ENCODE measurements at regions not wholly inside any gene's neighbourhood (a gene's known extent, or its start where the extent isn't known, plus 50 kb on each side); places are given as distances from the start of the nearest gene placed in this dataset.
"Not testable (repeated sequence)": the region's sequence is repeated elsewhere in the genome, so short reads cannot be mapped to it uniquely, and the experiment has no call there.

GRCh38 chr3:134106580-134106979 lies 76.9 kb upstream of the SLCO2A1 start:
- no peak overlapping the region for H3K27ac ChIP-seq (ENCODE audit: low read depth, low read length)
- H3K27me3 ChIP-seq (ENCODE audit: control insufficient read depth in 5 of 5, insufficient read depth in 4 of 5, low read length in 5 of 5), result no peaks in the 10 kb centered on the region
- H3K9me3 ChIP-seq (ENCODE audit: control insufficient read depth in 5 of 5, low read length in 5 of 5), result peaks cover 0 to 5% (median 0%) of the 10 kb centered on the region in 5 donors
- H3K36me3 ChIP-seq (ENCODE audit: control insufficient read depth in 5 of 5, insufficient read depth in 5 of 5, low read length in 5 of 5), result no peaks in the 10 kb centered on the region
- no peak overlapping the region for H3K4me3 ChIP-seq (ENCODE audit: low read depth in 1 of 5, low read length in 5 of 5)
- H3K9ac ChIP-seq (ENCODE audit: low read length in 5 of 5), result no peak overlapping the region
- H3K4me1 ChIP-seq (ENCODE audit: control insufficient read depth in 5 of 5, insufficient read depth in 5 of 5, low read length in 5 of 5), result no peaks in the 10 kb centered on the region

- Histone ChIP-seq H3K27ac (ENCODE audit: low read depth, low read length) (no peak overlapping the region), H3K4me3 (ENCODE audit: low read depth in 1 of 5, low read length in 5 of 5) (no peak overlapping the region), H3K4me1 (ENCODE audit: control insufficient read depth in 5 of 5, insufficient read depth in 5 of 5, low read length in 5 of 5) (no peaks in the 10 kb centered on the region), H3K27me3 (ENCODE audit: control insufficient read depth in 5 of 5, insufficient read depth in 4 of 5, low read length in 5 of 5) (no peaks in the 10 kb centered on the region), H3K9ac (ENCODE audit: low read length in 5 of 5) (no peak overlapping the region), H3K36me3 (ENCODE audit: control insufficient read depth in 5 of 5, insufficient read depth in 5 of 5, low read length in 5 of 5) (no peaks in the 10 kb centered on the region), H3K9me3 (ENCODE audit: control insufficient read depth in 5 of 5, low read length in 5 of 5) (peaks cover 0 to 5% (median 0%) of the 10 kb centered on the region in 5 donors)
These were observed 76.3 kb upstream of the SLCO2A1 start for GRCh38 chr3:134105876-134106556.

GRCh38 chr3:134104031-134104430 lies 74.3 kb upstream of the SLCO2A1 start:
- Histone ChIP-seq H3K9me3 (ENCODE audit: control insufficient read depth in 5 of 5, low read length in 5 of 5) (peaks cover 0 to 2% (median 0%) of the 10 kb centered on the region in 5 donors), H3K36me3 (ENCODE audit: control insufficient read depth in 5 of 5, insufficient read depth in 5 of 5, low read length in 5 of 5) (no peaks in the 10 kb centered on the region), H3K27me3 (ENCODE audit: control insufficient read depth in 5 of 5, insufficient read depth in 4 of 5, low read length in 5 of 5) (no peaks in the 10 kb centered on the region), H3K9ac (ENCODE audit: low read length in 5 of 5) (no peak overlapping the region), H3K4me1 (ENCODE audit: control insufficient read depth in 5 of 5, insufficient read depth in 5 of 5, low read length in 5 of 5) (no peaks in the 10 kb centered on the region), H3K4me3 (ENCODE audit: low read depth in 1 of 5, low read length in 5 of 5) (no peak overlapping the region), H3K27ac (ENCODE audit: low read depth, low read length) (no peak overlapping the region)

GRCh38 chr3:134103470-134103869 lies 73.7 kb upstream of the SLCO2A1 start:
- Histone ChIP-seq H3K9me3 (ENCODE audit: control insufficient read depth in 5 of 5, low read length in 5 of 5) (peaks cover 0 to 2% (median 0%) of the 10 kb centered on the region in 5 donors), H3K36me3 (ENCODE audit: control insufficient read depth in 5 of 5, insufficient read depth in 5 of 5, low read length in 5 of 5) (no peaks in the 10 kb centered on the region), H3K9ac (ENCODE audit: low read length in 5 of 5) (no peak overlapping the region), H3K27ac (ENCODE audit: low read depth, low read length) (no peak overlapping the region), H3K4me3 (ENCODE audit: low read depth in 1 of 5, low read length in 5 of 5) (no peak overlapping the region), H3K4me1 (ENCODE audit: control insufficient read depth in 5 of 5, insufficient read depth in 5 of 5, low read length in 5 of 5) (no peaks in the 10 kb centered on the region), H3K27me3 (ENCODE audit: control insufficient read depth in 5 of 5, insufficient read depth in 4 of 5, low read length in 5 of 5) (no peaks in the 10 kb centered on the region)

GRCh38 chr3:134102976-134103375 lies 73.3 kb upstream of the SLCO2A1 start:
- H3K4me3 ChIP-seq (ENCODE audit: low read depth in 1 of 5, low read length in 5 of 5), result no peak overlapping the region
- no peaks in the 10 kb centered on the region for H3K36me3 ChIP-seq (ENCODE audit: control insufficient read depth in 5 of 5, insufficient read depth in 5 of 5, low read length in 5 of 5)
- peaks cover 0 to 2% (median 0%) of the 10 kb centered on the region in 5 donors for H3K9me3 ChIP-seq (ENCODE audit: control insufficient read depth in 5 of 5, low read length in 5 of 5)
- no peak overlapping the region for H3K27ac ChIP-seq (ENCODE audit: low read depth, low read length)
- no peaks in the 10 kb centered on the region for H3K4me1 ChIP-seq (ENCODE audit: control insufficient read depth in 5 of 5, insufficient read depth in 5 of 5, low read length in 5 of 5)
- H3K27me3 ChIP-seq (ENCODE audit: control insufficient read depth in 5 of 5, insufficient read depth in 4 of 5, low read length in 5 of 5), result no peaks in the 10 kb centered on the region
- H3K9ac ChIP-seq (ENCODE audit: low read length in 5 of 5), result no peak overlapping the region

GRCh38 chr3:134096214-134096613 lies 66.5 kb upstream of the SLCO2A1 start:
- H3K9ac ChIP-seq (ENCODE audit: low read length in 5 of 5); H3K27me3 ChIP-seq (ENCODE audit: control insufficient read depth in 5 of 5, insufficient read depth in 4 of 5, low read length in 5 of 5); H3K4me1 ChIP-seq (ENCODE audit: control insufficient read depth in 5 of 5, insufficient read depth in 5 of 5, low read length in 5 of 5); H3K36me3 ChIP-seq (ENCODE audit: control insufficient read depth in 5 of 5, insufficient read depth in 5 of 5, low read length in 5 of 5); H3K4me3 ChIP-seq (ENCODE audit: low read depth in 1 of 5, low read length in 5 of 5); H3K9me3 ChIP-seq (ENCODE audit: control insufficient read depth in 5 of 5, low read length in 5 of 5); H3K27ac ChIP-seq (ENCODE audit: low read depth, low read length): not testable (repeated sequence)

- Histone ChIP-seq H3K4me1 (ENCODE audit: control insufficient read depth in 5 of 5, insufficient read depth in 5 of 5, low read length in 5 of 5) (no peaks in the 10 kb centered on the region), H3K27ac (ENCODE audit: low read depth, low read length) (no peak overlapping the region), H3K36me3 (ENCODE audit: control insufficient read depth in 5 of 5, insufficient read depth in 5 of 5, low read length in 5 of 5) (no peaks in the 10 kb centered on the region), H3K27me3 (ENCODE audit: control insufficient read depth in 5 of 5, insufficient read depth in 4 of 5, low read length in 5 of 5) (no peaks in the 10 kb centered on the region), H3K9me3 (ENCODE audit: control insufficient read depth in 5 of 5, low read length in 5 of 5) (no peaks in the 10 kb centered on the region), H3K9ac (ENCODE audit: low read length in 5 of 5) (no peak overlapping the region), H3K4me3 (ENCODE audit: low read depth in 1 of 5, low read length in 5 of 5) (no peak overlapping the region)
These were observed 65.3 kb upstream of the SLCO2A1 start for GRCh38 chr3:134095005-134095404.

- Histone ChIP-seq H3K27me3 (ENCODE audit: control insufficient read depth in 5 of 5, insufficient read depth in 4 of 5, low read length in 5 of 5) (no peaks in the 10 kb centered on the region), H3K27ac (ENCODE audit: low read depth, low read length) (no peak overlapping the region), H3K9ac (ENCODE audit: low read length in 5 of 5) (no peak overlapping the region), H3K4me1 (ENCODE audit: control insufficient read depth in 5 of 5, insufficient read depth in 5 of 5, low read length in 5 of 5) (no peaks in the 10 kb centered on the region), H3K4me3 (ENCODE audit: low read depth in 1 of 5, low read length in 5 of 5) (no peak overlapping the region), H3K9me3 (ENCODE audit: control insufficient read depth in 5 of 5, low read length in 5 of 5) (no peaks in the 10 kb centered on the region), H3K36me3 (ENCODE audit: control insufficient read depth in 5 of 5, insufficient read depth in 5 of 5, low read length in 5 of 5) (no peaks in the 10 kb centered on the region)
These were observed 64.8 kb upstream of the SLCO2A1 start for GRCh38 chr3:134094491-134094890.

- no peaks in the 10 kb centered on the region for H3K36me3 ChIP-seq (ENCODE audit: control insufficient read depth in 5 of 5, insufficient read depth in 5 of 5, low read length in 5 of 5)
These were observed 64.2 kb upstream of the SLCO2A1 start for GRCh38 chr3:134093956-134094355.

GRCh38 chr3:134092208-134092701 lies 62.5 kb upstream of the SLCO2A1 start:
- H3K27me3 ChIP-seq (ENCODE audit: control insufficient read depth in 5 of 5, insufficient read depth in 4 of 5, low read length in 5 of 5), result no peaks in the 10 kb centered on the region
- H3K9me3 ChIP-seq (ENCODE audit: control insufficient read depth in 5 of 5, low read length in 5 of 5), result peaks cover 0 to 5% (median 0%) of the 10 kb centered on the region in 5 donors
- no peak overlapping the region for H3K27ac ChIP-seq (ENCODE audit: low read depth, low read length)
- H3K9ac ChIP-seq (ENCODE audit: low read length in 5 of 5), result no peak overlapping the region
- H3K36me3 ChIP-seq (ENCODE audit: control insufficient read depth in 5 of 5, insufficient read depth in 5 of 5, low read length in 5 of 5), result no peaks in the 10 kb centered on the region
- H3K4me1 ChIP-seq (ENCODE audit: control insufficient read depth in 5 of 5, insufficient read depth in 5 of 5, low read length in 5 of 5), result no peaks in the 10 kb centered on the region
- no peak overlapping the region for H3K4me3 ChIP-seq (ENCODE audit: low read depth in 1 of 5, low read length in 5 of 5)

More at GRCh38 chr3:134093956-134094355, 64.2 kb upstream of the SLCO2A1 start:
- H3K27me3 ChIP-seq (ENCODE audit: control insufficient read depth in 5 of 5, insufficient read depth in 4 of 5, low read length in 5 of 5), result no peaks in the 10 kb centered on the region
- no peak overlapping the region for H3K27ac ChIP-seq (ENCODE audit: low read depth, low read length)
- H3K9ac ChIP-seq (ENCODE audit: low read length in 5 of 5), result no peak overlapping the region
- H3K4me1 ChIP-seq (ENCODE audit: control insufficient read depth in 5 of 5, insufficient read depth in 5 of 5, low read length in 5 of 5), result no peaks in the 10 kb centered on the region
- no peaks in the 10 kb centered on the region for H3K9me3 ChIP-seq (ENCODE audit: control insufficient read depth in 5 of 5, low read length in 5 of 5)
- H3K4me3 ChIP-seq (ENCODE audit: low read depth in 1 of 5, low read length in 5 of 5), result no peak overlapping the region
